Upper lobe of left lung (tissue), 4 donors: ENCODE measurements at regions not wholly inside any gene's neighbourhood (a gene's known extent, or its start where the extent isn't known, plus 50 kb on each side); places are given as distances from the start of the nearest gene placed in this dataset.

ENCODE experiments used
- POLR2A ChIP-seq, 4 donors: fragments of 450-650 bp; IDR thresholded peaks; one replicate each; pipeline ENCODE4 v1.5.1; 2016 to 2017; ENCODE audit warnings: antibody characterized with exemption in 4 of 4, mild to moderate bottlenecking in 2 of 4
- POLR2AphosphoS5 ChIP-seq, 2 donors: sonication (generic); formaldehyde crosslinking; IDR thresholded peaks; one replicate each; pipeline ENCODE4 v1.5.1; 2017; ENCODE audit warnings: antibody characterized with exemption in 2 of 2
- TF ChIP-seq, protein P1 (sequence below), 6 experiments: fragments of 450-650 bp in 4 of 6; fragments of 200-600 bp in 2 of 6; sonication (generic) in 2 of 6; IDR thresholded peaks; one replicate each; pipeline ENCODE4 v1.5.1; 2016 to 2019; ENCODE audit warnings: antibody characterized with exemption in 6 of 6

DNA sequence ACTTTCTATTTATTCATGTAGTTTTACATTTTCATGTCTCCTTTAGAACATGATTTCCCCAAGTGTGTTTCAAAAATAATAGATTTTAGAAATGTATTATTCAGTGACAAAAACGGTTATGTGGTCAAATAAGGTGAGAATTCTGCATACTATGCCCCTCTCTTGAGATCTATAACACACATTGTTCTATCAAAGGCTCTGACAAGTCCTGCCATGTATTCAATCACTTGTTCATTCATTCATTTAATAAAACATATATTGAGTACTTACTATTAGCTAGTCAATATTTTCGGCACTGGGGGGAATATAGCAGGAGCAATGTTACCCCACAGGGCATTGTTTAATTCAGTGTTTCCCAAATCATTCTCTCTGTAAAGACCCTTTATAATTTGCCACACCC lies 58.4 kb upstream of the FGF13 start:
- TF ChIP-seq, protein P1, sequence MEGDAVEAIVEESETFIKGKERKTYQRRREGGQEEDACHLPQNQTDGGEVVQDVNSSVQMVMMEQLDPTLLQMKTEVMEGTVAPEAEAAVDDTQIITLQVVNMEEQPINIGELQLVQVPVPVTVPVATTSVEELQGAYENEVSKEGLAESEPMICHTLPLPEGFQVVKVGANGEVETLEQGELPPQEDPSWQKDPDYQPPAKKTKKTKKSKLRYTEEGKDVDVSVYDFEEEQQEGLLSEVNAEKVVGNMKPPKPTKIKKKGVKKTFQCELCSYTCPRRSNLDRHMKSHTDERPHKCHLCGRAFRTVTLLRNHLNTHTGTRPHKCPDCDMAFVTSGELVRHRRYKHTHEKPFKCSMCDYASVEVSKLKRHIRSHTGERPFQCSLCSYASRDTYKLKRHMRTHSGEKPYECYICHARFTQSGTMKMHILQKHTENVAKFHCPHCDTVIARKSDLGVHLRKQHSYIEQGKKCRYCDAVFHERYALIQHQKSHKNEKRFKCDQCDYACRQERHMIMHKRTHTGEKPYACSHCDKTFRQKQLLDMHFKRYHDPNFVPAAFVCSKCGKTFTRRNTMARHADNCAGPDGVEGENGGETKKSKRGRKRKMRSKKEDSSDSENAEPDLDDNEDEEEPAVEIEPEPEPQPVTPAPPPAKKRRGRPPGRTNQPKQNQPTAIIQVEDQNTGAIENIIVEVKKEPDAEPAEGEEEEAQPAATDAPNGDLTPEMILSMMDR (IDR thresholded peaks at IDR 0.05): no peak
- TF ChIP-seq POLR2A (IDR thresholded peaks at IDR 0.05) (no peak), POLR2AphosphoS5 (IDR thresholded peaks at IDR 0.05) (no peak)
